ENCODE measurements at regions not wholly inside any gene's neighbourhood (a gene's known extent, or its start where the extent isn't known, plus 50 kb on each side); places are given as distances from the start of the nearest gene placed in this dataset.
"Not testable (repeated sequence)": the region's sequence is repeated elsewhere in the genome, so short reads cannot be mapped to it uniquely, and the experiment has no call there.

- TF ChIP-seq POLR2A (IDR thresholded peaks at IDR 0.05; ENCODE audit: extremely low read depth, insufficient read length); CTCF (IDR thresholded peaks at IDR 0.05; ENCODE audit: low read depth, low read length); MYC (IDR thresholded peaks at IDR 0.05; ENCODE audit: low read depth, low read length): not testable (repeated sequence)
Observed at GRCh38 chr6:5836597-5836996, 170.1 kb downstream of the NRN1 start.

Data from NB4 (cell line).